HL-60 (cell line): ENCODE measurements at regions not wholly inside any gene's neighbourhood (a gene's known extent, or its start where the extent isn't known, plus 50 kb on each side); places are given as distances from the start of the nearest gene placed in this dataset.

Experiments used
- DNase-seq, 2 experiments: peaks; one replicate each; pipeline ENCODE4 v3.0.0-alpha.2; 2010 to 2020; ENCODE audit warnings: low read depth in 1 of 2, low spot score in 1 of 2
- H3K27ac ChIP-seq: fragments of 250-450 bp; sonication (Bioruptor Pico); replicated peaks from 2 replicates; pipeline ENCODE4 v1.5.1; 2020; ENCODE audit warnings: mild to moderate bottlenecking, moderate library complexity
- H3K27me3 ChIP-seq: fragments of 250-450 bp; sonication (Bioruptor Pico); 2 replicates; pipeline ENCODE4 v1.5.1; 2021; ENCODE audit warnings: mild to moderate bottlenecking, moderate library complexity; ENCODE audit not compliant: insufficient read depth, poor library complexity, severe bottlenecking
- H3K4me3 ChIP-seq: replicated peaks from 2 replicates; pipeline ENCODE4 v1.5.1; 2011; ENCODE audit warnings: mild to moderate bottlenecking, control low read depth, low read length; ENCODE audit not compliant: insufficient read depth
- GABPA ChIP-seq: IDR thresholded peaks from 2 replicates; pipeline ENCODE4 v1.6.1; 2012; ENCODE audit warnings: low read depth
- POLR2AphosphoS5 ChIP-seq: IDR thresholded peaks from 2 replicates; pipeline ENCODE4 v1.6.1; 2012; ENCODE audit warnings: low read depth
- SPI1 ChIP-seq: IDR thresholded peaks from 2 replicates; pipeline ENCODE4 v1.6.1; 2012; ENCODE audit warnings: low read depth, mild to moderate bottlenecking, borderline replicate concordance
- TF ChIP-seq, protein P1 (sequence below): IDR thresholded peaks from one replicate; pipeline ENCODE4 v1.5.1; 2011; ENCODE audit warnings: low read length, control low read depth, inconsistent platforms; ENCODE audit not compliant: insufficient read depth
- TF ChIP-seq, protein P2 (sequence below): IDR thresholded peaks from 2 replicates; pipeline ENCODE4 v1.6.1; 2012; ENCODE audit warnings: low read depth; ENCODE audit not compliant: insufficient replicate concordance

DNA sequence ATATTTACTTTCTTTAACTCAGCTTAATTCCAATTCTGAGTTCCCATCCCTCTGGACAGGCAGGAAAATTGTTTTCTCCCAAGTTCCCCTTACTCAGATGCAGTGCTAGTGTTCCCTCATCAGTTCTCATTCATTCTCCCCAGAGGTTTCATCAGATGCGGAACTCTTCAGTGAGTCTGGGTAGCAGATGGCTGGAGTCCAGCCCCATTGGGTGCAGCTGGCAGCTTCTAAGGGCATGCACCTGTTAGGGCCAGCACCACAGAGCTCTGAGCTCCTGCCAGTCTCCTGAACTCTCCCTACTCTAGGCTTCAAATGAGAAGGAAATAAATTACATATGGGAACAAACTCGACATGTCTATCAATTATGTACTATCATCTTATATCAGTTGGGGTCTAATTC, 76.6 kb downstream of the SOD2 start:
- no peak for DNase-seq
- Histone ChIP-seq H3K27me3 (no peaks in the 10 kb centered on the region), H3K27ac (no peak overlapping the region), H3K4me3 (no peak overlapping the region)
- TF ChIP-seq GABPA, result no peak
- no peak for TF ChIP-seq POLR2AphosphoS5
- TF ChIP-seq, protein P1, sequence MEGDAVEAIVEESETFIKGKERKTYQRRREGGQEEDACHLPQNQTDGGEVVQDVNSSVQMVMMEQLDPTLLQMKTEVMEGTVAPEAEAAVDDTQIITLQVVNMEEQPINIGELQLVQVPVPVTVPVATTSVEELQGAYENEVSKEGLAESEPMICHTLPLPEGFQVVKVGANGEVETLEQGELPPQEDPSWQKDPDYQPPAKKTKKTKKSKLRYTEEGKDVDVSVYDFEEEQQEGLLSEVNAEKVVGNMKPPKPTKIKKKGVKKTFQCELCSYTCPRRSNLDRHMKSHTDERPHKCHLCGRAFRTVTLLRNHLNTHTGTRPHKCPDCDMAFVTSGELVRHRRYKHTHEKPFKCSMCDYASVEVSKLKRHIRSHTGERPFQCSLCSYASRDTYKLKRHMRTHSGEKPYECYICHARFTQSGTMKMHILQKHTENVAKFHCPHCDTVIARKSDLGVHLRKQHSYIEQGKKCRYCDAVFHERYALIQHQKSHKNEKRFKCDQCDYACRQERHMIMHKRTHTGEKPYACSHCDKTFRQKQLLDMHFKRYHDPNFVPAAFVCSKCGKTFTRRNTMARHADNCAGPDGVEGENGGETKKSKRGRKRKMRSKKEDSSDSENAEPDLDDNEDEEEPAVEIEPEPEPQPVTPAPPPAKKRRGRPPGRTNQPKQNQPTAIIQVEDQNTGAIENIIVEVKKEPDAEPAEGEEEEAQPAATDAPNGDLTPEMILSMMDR, result no peak
- TF ChIP-seq SPI1, result no peak
- TF ChIP-seq, protein P2, sequence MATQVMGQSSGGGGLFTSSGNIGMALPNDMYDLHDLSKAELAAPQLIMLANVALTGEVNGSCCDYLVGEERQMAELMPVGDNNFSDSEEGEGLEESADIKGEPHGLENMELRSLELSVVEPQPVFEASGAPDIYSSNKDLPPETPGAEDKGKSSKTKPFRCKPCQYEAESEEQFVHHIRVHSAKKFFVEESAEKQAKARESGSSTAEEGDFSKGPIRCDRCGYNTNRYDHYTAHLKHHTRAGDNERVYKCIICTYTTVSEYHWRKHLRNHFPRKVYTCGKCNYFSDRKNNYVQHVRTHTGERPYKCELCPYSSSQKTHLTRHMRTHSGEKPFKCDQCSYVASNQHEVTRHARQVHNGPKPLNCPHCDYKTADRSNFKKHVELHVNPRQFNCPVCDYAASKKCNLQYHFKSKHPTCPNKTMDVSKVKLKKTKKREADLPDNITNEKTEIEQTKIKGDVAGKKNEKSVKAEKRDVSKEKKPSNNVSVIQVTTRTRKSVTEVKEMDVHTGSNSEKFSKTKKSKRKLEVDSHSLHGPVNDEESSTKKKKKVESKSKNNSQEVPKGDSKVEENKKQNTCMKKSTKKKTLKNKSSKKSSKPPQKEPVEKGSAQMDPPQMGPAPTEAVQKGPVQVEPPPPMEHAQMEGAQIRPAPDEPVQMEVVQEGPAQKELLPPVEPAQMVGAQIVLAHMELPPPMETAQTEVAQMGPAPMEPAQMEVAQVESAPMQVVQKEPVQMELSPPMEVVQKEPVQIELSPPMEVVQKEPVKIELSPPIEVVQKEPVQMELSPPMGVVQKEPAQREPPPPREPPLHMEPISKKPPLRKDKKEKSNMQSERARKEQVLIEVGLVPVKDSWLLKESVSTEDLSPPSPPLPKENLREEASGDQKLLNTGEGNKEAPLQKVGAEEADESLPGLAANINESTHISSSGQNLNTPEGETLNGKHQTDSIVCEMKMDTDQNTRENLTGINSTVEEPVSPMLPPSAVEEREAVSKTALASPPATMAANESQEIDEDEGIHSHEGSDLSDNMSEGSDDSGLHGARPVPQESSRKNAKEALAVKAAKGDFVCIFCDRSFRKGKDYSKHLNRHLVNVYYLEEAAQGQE, result no peak

DNA sequence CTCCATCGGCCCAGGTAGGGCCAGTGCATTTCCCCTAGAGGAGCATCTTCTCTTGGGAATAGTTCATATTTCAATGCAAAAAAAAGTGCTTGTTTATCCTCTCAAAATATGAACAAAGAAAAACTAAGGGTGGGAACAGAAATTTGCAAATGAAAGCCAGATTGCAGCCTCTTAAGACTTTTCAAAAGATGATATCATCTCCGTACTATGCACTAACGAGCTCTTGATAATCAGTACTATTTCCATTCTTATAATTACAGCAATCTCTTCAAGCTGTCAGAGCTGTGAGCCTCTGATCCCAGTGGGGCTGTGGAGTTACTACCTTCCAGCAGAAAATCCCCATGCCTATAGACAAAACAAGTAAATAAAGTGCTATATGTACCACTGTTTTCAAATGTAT, 77.1 kb downstream of the SOD2 start:
- Histone ChIP-seq H3K27me3 (no peaks in the 10 kb centered on the region), H3K27ac (no peak overlapping the region), H3K4me3 (no peak overlapping the region)
- no peak for TF ChIP-seq GABPA
- no peak for TF ChIP-seq POLR2AphosphoS5
- TF ChIP-seq, protein P2, result no peak
- TF ChIP-seq SPI1, result no peak
- TF ChIP-seq, protein P1, result no peak
- DNase-seq, result no peak

DNA sequence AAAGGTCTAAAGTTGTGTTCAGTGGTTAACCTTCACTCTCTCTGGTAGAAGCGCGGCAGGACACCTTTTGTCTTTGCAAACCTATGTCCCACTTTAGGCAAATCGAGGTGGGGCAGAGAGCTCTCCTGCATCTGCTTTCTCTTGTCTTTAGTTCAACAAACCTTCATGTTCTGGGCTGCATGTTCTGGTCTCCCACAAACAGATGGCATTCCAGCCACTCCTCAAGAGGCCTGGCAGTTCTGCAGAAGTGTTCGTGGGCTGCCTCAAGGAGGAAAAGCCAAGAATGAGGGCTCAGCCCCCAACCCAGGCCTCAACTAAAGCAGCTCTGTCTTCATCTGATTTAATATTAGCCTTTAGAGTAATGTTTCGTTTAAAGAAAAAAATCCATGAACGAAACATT, 82.2 kb downstream of the SOD2 start:
- Histone ChIP-seq H3K27ac (no peak overlapping the region), H3K27me3 (no peaks in the 10 kb centered on the region), H3K4me3 (no peak overlapping the region)
- DNase-seq, result no peak
- no peak for TF ChIP-seq SPI1
- TF ChIP-seq, protein P2, result no peak

DNA sequence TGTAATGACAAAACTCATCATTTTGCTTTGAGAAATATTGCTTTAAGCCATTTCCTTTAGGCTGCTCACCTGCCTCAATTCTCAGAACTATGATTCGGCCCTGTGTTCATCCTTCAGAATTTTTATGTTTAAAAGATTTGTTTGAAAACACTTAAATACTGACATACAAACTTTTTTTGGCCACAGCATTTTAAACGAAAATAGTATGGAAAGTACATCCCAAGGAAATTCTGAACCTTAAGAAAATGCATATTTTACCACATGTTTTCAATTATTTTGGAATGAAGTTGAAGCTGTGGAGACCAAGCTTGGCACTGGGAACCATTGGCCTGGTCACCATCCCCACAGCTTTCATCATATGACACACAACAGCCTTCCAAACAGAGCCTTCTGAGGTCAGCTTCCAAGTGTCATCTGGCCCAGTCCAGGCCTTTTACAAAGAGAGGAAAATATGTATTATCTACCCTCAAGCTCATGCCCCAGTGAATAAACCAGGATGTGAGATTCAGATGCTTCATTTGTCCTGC, 83.3 kb downstream of the SOD2 start:
- DNase-seq, result no peak
- H3K27me3 ChIP-seq, result no peaks in the 10 kb centered on the region
- no peak overlapping the region for H3K4me3 ChIP-seq
- TF ChIP-seq, protein P2, result no peak
- TF ChIP-seq GABPA (no peak), POLR2AphosphoS5 (no peak), SPI1 (no peak)
- TF ChIP-seq, protein P1, result no peak
- H3K27ac ChIP-seq, result no peak overlapping the region
